Activated T-cell treated with anti-CD3 and anti-CD28 coated beads, Interleukin-2, amount 50 U/mL, for 48 hours (primary cell): ENCODE measurements at regions not wholly inside any gene's neighbourhood (a gene's known extent, or its start where the extent isn't known, plus 50 kb on each side); places are given as distances from the start of the nearest gene placed in this dataset.

Experiments
- DNase-seq, 2 experiments: peaks; one replicate each; pipeline ENCODE4 v3.0.0-alpha.2; 2020

DNA sequence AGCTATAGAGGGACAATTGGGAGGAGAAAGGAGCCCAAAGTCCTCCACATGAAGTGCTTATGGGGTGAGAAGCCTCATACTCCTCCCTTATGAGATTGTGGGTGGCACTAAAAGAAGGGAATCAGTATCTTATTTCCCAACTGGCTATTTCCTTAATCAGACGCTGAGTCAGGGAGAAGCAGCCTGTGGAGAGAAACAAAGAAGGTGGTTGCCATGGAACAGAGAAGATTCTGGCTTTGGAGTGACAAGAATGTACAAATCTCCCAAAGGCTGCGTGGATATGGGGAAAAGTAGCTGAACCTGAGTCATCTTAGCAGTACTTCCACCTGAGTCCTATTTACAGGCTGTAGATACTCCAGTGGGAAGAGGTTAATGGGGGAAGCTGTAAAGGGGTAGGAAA is 115.8 kb upstream of the CWC22 start:
- no peak for DNase-seq

DNA sequence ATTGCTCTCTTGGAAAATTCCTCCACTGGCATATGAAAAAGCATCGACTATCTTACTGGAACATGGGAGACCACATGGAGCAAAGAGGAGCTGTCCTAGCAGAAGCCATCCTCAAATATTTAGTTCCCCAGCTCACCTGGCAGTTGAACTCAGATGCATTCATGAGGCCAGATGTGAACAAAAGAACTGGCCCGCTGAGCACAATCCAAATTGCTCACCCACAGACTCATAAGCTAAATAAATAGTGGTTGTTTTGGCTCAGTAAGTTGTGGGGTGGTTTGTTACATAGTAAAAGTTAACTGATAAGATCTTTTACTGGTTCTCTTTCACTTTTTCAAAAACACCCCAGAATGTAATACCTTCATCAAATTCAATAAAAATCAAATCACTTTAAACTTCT is 108.6 kb upstream of the CWC22 start:
- no peak for DNase-seq

DNA sequence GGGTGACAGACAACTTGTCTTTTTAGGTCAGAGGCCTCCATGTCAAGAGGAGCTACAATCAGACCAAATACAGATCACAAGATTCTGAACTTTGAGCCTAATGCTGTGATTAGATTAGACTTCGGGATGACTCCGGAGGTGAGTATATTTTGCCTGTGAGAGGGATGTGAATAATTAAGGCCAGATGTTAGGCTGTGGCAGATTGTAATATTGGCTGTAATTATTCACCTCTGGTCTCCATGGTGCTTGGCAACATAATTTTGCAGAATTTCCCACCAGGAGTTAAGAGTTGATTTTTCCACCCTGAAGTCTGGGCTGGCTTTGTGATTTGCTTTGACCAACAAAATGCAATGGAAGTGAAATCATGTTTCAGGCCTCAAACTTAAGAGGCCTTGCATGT is 108.2 kb upstream of the CWC22 start:
- no peak for DNase-seq

DNA sequence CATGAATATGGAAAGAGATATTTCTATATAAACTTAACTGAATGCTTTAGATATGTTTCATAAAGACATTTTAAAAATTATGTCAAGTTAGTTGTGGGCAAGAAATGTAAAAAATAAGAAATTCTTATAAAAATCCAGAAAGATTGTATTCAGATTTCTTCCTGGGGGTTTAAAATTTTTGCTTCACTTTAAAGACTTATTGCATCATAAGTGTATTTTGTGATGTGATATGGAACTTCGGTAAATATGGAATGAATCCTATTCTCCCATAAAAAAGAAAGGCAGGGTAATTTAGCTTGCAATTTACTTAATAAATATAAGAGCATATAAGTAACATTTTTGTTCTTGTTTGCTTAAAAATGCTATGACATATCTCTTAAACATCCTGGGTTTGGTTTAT is 104.8 kb upstream of the CWC22 start:
- no peak for DNase-seq

DNA sequence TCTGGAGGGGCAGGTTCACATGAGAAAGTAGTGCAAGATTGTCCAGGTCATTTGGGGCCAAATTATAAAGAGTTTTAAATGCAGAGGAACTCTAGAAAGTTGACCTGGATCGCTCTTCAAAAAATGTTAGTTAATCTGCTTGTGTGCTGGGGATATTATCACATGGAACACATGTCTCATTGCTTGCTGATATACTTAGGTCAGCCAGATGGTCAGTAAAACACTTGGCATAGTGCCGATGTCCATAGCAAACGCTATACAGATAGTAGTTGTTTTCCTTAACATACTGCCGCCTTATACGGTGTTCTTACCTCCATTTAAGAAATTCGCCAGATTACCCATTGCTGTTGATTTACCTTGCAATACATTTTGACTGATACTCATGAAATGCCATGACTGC is 103.4 kb upstream of the CWC22 start:
- no peak for DNase-seq

DNA sequence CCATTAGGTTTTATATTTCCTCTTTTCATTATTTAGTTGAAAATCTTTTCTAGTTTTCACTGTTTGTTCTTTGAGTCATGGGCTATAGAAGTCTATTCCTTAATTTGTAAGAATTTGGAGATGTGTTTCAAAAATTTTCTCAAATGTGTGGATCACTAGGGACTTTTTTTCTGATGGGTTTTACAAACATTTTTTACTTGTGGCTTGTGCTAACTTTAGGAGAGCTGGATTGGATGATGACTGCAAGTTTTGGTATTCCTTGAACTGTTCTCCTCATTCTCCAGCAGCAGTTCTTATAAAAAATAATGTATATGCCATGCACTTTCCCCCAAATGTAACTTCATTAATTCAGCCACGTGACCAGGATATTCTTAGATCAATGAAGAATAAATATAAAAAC is 94.7 kb upstream of the CWC22 start:
- DNase-seq, result no peak

DNA sequence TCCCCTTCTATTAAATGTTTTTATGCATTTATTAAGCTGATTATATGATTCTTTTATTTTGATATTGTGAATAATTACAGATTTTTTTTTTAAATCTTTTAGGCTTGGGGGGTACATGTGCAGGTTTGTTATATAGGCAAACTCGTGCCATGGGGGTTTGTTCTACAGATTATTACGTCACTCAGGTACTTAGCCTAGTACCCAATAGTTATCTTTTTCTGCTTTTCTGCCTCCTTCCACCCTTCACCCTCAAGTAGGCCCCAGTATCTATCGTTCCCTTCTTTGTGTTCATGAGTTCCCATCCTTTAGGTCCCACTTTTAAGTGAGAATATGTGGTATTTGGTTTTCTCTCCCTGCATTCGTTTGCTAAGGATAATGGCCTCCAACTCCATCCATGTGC is 92.2 kb upstream of the CWC22 start:
- DNase-seq, result no peak

DNA sequence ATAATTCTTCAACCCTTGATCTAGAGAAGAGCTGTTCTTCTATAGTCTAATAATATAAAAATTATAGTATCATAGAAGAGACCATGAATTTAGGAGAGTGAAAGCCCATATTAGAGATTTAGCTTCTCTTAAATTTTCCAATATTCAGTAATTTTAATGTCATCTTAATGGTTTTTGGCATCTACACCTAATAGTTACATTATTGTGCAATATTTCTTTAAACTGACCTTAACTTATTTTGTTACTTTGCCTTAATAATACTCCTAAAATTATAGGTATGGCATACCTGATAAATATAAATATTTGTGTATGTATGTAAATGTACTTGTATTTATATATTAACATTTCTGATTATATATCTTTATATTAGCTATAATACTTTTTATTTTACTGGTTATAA is 78.0 kb upstream of the CWC22 start:
- no peak for DNase-seq

DNA sequence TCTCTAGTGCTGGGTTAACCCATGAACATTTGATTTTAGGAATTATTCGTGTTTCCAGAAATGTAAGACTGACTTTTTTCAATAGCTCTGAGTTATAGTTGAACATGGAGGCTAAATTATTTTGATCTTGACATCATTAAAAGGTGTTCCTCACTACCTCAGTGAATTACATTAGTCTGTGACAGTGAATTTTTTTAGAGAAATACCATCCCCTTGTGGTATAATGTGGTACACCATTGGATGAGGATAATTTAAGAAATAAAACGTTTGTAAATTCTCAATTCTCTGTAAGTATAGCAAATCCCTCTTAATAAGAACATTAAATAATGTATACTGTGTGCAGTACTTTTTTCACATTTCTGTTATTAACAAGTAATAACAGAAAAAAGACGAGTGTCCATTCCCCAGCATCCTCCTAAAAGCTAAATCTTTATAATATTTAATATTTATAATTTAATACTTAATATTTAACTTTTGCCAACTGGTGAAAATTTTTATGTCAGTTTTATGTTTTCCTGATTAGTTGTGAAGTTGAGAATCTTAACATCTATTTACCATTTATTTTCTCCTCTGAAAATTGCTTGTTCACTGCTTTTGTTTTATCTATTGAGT is 70.3 kb upstream of the CWC22 start:
- no peak for DNase-seq

DNA sequence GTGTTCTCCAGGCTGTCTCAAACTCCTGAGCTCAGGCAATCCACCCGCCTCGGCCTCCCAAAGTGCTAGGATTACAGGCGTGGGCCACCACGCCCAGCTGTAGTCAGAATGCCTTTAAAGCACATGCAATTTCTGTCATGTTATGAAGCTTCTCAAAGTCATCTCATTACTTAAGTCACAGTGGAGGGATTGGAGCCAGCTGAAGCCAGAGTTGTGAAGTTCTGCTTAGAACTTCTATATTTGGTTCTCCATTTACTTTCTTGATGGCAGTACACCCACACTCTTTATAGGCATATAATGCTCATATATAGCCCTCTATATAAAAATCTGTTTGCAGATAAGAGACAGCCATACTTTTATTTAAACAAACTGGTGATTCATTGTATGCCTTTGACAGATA is 68.8 kb upstream of the CWC22 start:
- DNase-seq, result no peak

DNA sequence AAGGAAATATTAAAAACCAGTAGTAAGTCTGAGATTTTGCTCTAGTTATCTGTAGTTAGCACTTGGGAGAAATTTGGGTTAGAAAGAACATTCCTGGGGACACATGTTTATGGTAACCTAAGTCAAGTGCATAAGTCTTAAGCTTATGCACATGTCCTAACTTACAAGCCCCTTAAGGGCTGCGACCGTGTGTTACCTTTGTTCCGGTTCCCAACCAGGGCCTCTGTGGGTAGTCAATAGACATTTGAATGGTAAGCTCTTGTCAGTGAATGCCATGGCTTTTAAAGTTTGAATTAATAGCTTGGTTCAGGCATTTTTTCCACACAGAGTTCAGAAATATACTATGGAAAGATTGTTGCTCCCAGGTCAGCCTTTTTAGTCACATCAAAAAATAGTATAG is 64.7 kb upstream of the CWC22 start:
- DNase-seq, result no peak

DNA sequence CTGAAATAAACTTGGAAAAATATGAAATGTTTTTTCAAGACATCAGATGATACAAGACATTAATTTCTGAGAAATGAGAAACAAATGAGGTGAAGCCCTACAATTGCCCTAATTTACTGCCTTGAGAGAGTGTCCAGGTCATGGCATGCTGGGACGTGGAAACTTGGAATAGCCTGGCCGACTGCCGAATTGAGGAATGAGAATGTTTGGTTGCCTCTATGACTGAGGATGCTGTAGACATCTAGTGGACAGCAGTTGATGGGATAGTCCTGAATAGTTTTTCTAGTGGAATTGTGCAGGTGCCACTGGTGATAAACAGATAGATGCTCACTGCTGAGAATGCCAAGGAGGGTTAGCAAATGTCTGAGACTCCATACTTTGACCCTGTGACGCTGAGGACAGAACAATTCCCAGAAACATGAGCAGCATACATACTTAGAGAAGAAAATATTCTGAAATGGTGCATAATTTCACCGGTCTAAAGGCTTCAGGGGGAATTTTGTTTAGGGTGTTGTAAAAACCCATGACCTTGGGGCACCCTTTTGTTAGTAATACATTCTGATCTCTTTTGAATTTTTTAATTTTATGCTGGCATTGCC is 56.5 kb upstream of the CWC22 start:
- DNase-seq, result no peak

DNA sequence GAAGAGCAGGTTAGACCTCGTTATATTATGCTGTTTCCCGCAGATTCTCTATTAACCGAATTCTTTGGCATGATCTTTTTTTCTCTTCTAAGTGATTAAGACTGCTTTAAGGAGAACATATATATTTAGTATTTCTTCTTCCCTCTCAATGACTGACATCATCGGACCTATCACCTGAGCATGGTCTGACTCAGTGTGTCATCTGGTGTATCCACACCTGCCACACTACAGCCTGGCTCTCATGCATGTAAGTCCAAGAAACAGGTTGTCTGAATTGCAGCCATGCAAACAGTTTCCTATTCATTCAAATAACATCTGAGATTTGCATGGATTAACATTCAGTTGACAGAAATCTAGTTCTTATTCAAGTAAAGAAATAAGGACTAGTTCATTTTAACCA is 55.1 kb upstream of the CWC22 start:
- no peak for DNase-seq

DNA sequence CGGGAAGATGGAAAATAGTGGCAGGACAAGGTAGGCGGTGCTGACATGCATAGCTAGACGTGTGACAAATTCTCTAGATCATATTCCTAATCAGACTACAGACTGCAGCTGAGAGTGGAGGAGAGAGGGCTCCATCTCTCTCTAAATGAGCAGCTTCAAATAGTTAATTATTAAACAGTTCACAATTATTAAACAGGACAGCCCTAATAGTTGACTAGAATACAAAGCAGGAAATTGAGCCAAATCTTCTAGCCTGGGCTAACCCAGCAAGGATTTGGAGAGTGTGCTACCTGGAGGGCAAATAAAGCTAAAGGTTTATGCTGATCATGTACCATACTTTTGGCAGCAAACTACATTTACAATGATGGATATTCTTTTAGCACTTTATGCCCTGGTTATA is 54.4 kb upstream of the CWC22 start:
- DNase-seq, result no peak

DNA sequence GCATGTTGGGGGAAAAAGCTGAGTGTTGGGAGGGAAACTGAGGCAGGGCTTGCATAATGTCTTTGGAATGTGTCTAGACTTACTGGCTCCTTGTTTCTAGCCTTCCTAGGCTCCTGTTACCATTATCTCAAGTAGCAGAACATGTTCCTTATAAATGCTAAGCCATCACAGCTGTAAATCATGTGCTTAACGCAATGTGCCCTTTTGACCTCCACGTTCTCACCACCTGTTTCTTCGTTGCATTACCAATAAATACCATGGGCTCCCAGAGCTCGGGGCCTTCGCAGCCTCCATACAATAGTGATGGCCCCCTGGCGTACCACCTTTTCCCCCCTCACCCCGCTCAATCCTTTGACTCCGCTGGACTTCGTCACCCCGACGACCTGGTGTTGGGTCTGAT is 54.0 kb upstream of the CWC22 start:
- no peak for DNase-seq

DNA sequence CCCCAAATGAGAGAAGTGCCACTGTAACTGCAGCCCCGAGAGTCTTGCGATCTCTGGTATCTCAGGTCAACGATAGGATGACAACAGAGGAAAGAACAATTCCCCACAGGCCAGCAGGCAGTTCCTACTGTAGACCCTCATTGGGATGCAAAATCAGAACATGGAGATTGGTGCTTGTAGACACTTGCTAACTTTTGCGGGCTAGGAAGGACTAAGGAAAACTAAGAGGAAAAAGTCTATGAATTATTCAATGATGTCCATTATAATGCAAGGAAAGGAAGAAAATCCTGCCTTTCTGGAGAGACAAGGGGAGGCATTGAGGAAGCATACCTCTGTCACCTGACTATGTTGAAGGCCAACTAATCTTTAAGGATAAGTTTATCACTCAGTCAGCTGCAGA is 51.9 kb upstream of the CWC22 start:
- no peak for DNase-seq

DNA sequence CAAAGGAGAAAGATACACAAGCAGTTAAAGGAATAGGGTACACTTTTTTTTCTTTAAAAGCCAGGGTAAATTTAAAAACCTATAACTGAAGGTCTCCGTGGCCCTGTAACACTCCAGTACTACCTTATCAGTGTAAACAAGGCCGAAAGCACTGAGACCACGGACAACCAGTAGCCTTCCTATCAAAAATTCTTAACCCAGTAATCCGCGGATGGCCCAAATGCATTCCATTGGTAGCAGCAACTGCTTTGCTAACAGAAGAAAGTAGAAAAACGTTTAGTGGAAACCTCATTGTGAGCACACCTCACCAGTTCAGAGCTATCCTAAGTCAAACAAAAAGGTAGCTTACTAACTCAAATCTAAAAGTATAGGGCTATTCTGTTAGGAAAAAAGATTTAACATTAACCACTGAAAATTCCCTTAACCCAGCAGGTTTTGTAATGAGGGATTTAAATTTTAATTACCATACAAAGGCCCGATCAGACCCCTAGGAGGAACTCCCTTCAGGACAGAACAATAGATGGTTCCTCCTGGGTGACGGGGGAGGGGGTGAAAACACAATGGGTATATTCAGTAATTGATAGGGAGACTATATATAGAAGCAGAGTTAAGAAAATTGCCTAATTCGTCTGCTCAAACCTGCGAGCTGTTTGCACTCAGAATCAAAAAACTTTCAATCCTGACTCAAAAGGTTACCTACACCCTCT is 50.8 kb upstream of the CWC22 start:
- DNase-seq, result no peak
